ENCODE measurements at regions not wholly inside any gene's neighbourhood (a gene's known extent, or its start where the extent isn't known, plus 50 kb on each side); places are given as distances from the start of the nearest gene placed in this dataset.

DNA sequence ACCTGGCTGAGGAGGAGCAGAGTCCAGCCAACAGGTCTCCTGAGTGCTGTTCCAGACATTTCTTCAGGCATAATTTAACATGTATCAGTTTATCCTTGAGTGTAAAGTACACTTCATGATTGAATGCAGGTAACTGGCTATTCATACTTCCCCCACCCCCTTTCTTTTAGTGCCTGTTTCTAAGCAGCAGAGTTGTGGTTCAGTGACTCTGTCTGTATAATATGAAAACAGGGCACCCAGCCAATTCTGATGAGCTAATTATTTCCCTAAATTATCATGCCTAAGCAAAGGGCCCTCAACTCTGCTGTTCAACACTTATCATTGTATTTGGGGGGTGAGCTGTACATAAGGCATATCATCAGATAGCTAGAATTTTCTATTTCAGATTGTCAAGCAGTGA, 51.9 kb upstream of the ZSWIM6 start:
- no peak for DNase-seq
- H3K36me3 ChIP-seq = no peaks in the 10 kb centered on the region
- peaks cover 0 to 25% (median 19%) of the 10 kb centered on the region in 4 donors for H3K4me1 ChIP-seq
- H3K9me3 ChIP-seq = no peaks in the 10 kb centered on the region
- TF ChIP-seq CTCF (IDR thresholded peaks at IDR 0.05) (no peak), POLR2AphosphoS5 (IDR thresholded peaks at IDR 0.05) (no peak), POLR2A (IDR thresholded peaks at IDR 0.05) (no peak), EP300 (IDR thresholded peaks at IDR 0.05) (no peak)
- no peak overlapping the region for H3K4me3 ChIP-seq
- no peaks in the 10 kb centered on the region for H3K27me3 ChIP-seq
- intact Hi-C loops (cut with DNase I) = loop anchor here (2.0 kb wide), 1 partner anchor 51 kb away; no protein-coding TSS in a partner anchor
- peak overlapping the region in 1 of 4 donors; percentile 47 for H3K27ac ChIP-seq

- peak overlapping the region in 1 of 4 donors; percentile 47 for H3K27ac ChIP-seq
- H3K36me3 ChIP-seq = no peaks in the 10 kb centered on the region
- no peak for TF ChIP-seq POLR2A (IDR thresholded peaks at IDR 0.05)
- peak in 1 of 4 donors; percentile 6 for TF ChIP-seq EP300 (IDR thresholded peaks at IDR 0.05)
- TF ChIP-seq POLR2AphosphoS5 (IDR thresholded peaks at IDR 0.05) = peak in 3 of 4 donors; percentile 25 to 49 (median 28)
- WGBS, 2 donors = 20 to 57% methylated on average over 2 of the region's 2 CpGs
- H3K4me3 ChIP-seq = no peak overlapping the region
- peaks cover 0 to 25% (median 18%) of the 10 kb centered on the region in 4 donors for H3K4me1 ChIP-seq
- intact Hi-C loops (cut with DNase I) = loop anchor here (2.0 kb wide), 1 partner anchor 50 kb away; no protein-coding TSS in a partner anchor
- no peaks in the 10 kb centered on the region for H3K9me3 ChIP-seq
- peak; percentile 84 for DNase-seq
- H3K27me3 ChIP-seq = no peaks in the 10 kb centered on the region
These were observed 51.2 kb upstream of the ZSWIM6 start for GRCh38 chr5:61280761-61281427.

- Histone ChIP-seq H3K4me1 (peaks cover 0 to 25% (median 18%) of the 10 kb centered on the region in 4 donors), H3K27ac (no peak overlapping the region), H3K4me3 (no peak overlapping the region), H3K27me3 (no peaks in the 10 kb centered on the region), H3K36me3 (no peaks in the 10 kb centered on the region), H3K9me3 (no peaks in the 10 kb centered on the region)
- no peak for DNase-seq
- no peak for TF ChIP-seq POLR2AphosphoS5 (IDR thresholded peaks at IDR 0.05)
- intact Hi-C loops (cut with DNase I) = loop anchor here (2.0 kb wide), 1 partner anchor 49 kb away; no protein-coding TSS in a partner anchor
- 97 to 98% methylated on average over 1 of the region's 1 CpG for WGBS, 2 donors
These were observed 50.4 kb upstream of the ZSWIM6 start for GRCh38 chr5:61281686-61282085.
